ENCODE measurements at regions not wholly inside any gene's neighbourhood (a gene's known extent, or its start where the extent isn't known, plus 50 kb on each side); places are given as distances from the start of the nearest gene placed in this dataset.

- DNase-seq (ENCODE audit: low spot score), result no peak
- no peak overlapping the region for H3K4me2 ChIP-seq (ENCODE audit: low read depth, low read length)
- under 1% methylated on average over 3 of the region's 3 CpGs for WGBS (ENCODE audit: low lambda C conversion rate)
These were observed 112.7 kb downstream of the GJA1 start for GRCh38 chr6:121548131-121548530.

More at GRCh38 chr6:121548131-121548530, 112.7 kb downstream of the GJA1 start:
- in situ Hi-C loops (cut with HindIII; ENCODE audit: extremely low pct_ligation_motif_present, low pct_unique_long_range_greater_than_20kb) (no loop called here), intact Hi-C loops (cut with micrococcal nuclease; ENCODE audit: unreplicated experiment) (loop anchor here (2.0 kb wide), 1 partner anchor 73 kb away; no protein-coding TSS in a partner anchor)
- Histone ChIP-seq H3K9ac (ENCODE audit: insufficient read depth, low read depth, low read length) (no peak overlapping the region), H3K4me3 (replicated peaks in 1 of 3; ENCODE audit: insufficient read depth in 1 of 3, low read depth in 2 of 3, low read length in 3 of 3) (no peak overlapping the region), H3K9me3 (ENCODE audit: low read length) (no peaks in the 10 kb centered on the region), H3K79me2 (ENCODE audit: insufficient read depth, low read length) (no peaks in the 10 kb centered on the region), H3K27ac (ENCODE audit: extremely low read length, insufficient read depth, low read length) (no peak overlapping the region), H3K27me3 (ENCODE audit: control insufficient read depth in 1 of 2, insufficient read depth in 2 of 2, low read length in 2 of 2) (no peaks in the 10 kb centered on the region; a peak in 1 of 5 replicates), H2AFZ (ENCODE audit: low read length) (no peak overlapping the region), H4K20me1 (ENCODE audit: insufficient read depth, low read length) (no peaks in the 10 kb centered on the region), H3K4me1 (ENCODE audit: insufficient read depth, low read length) (no peaks in the 10 kb centered on the region), H3K36me3 (replicated peaks in 1 of 2; ENCODE audit: control insufficient read depth in 1 of 2, insufficient read depth in 2 of 2, low read length in 2 of 2) (no peaks in the 10 kb centered on the region)
- ChIA-PET CTCF (ENCODE audit: low intra/inter-chr PET ratio, low total read pairs) (no interaction called here), POLR2A (no interaction called here)
- no TSS peak for BruUV-seq (replicated peaks)
- FAIRE-seq (no peak), ATAC-seq (no peak)
- TF ChIP-seq SYNCRIP (IDR thresholded peaks at IDR 0.05; ENCODE audit: insufficient read depth, low read depth, low read length), result no peak
- TF ChIP-seq ZNF3 (CRISPR knock-in tag; IDR thresholded peaks at IDR 0.05), result no peak
- no peak for TF ChIP-seq TBP (CRISPR knock-in tag; IDR thresholded peaks at IDR 0.05)
- no peak for TF ChIP-seq ATF7-NPFF (CRISPR knock-in tag; IDR thresholded peaks at IDR 0.05; ENCODE audit: low read depth)
- TF ChIP-seq YEATS4 (CRISPR knock-in tag; IDR thresholded peaks at IDR 0.05; ENCODE audit: borderline replicate concordance), result no peak
- TF ChIP-seq ZNF816 (CRISPR knock-in tag; IDR thresholded peaks at IDR 0.05; ENCODE audit: borderline replicate concordance), result no peak
- no peak for TF ChIP-seq EED (CRISPR knock-in tag; IDR thresholded peaks at IDR 0.05)
- TF ChIP-seq BRCA1 (CRISPR knock-in tag; IDR thresholded peaks at IDR 0.05), result no peak
- TF ChIP-seq, protein P1, sequence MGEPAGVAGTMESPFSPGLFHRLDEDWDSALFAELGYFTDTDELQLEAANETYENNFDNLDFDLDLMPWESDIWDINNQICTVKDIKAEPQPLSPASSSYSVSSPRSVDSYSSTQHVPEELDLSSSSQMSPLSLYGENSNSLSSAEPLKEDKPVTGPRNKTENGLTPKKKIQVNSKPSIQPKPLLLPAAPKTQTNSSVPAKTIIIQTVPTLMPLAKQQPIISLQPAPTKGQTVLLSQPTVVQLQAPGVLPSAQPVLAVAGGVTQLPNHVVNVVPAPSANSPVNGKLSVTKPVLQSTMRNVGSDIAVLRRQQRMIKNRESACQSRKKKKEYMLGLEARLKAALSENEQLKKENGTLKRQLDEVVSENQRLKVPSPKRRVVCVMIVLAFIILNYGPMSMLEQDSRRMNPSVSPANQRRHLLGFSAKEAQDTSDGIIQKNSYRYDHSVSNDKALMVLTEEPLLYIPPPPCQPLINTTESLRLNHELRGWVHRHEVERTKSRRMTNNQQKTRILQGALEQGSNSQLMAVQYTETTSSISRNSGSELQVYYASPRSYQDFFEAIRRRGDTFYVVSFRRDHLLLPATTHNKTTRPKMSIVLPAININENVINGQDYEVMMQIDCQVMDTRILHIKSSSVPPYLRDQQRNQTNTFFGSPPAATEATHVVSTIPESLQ (CRISPR knock-in tag; conservative IDR thresholded peaks at IDR 0.05), result no peak
- TF ChIP-seq, protein P2, sequence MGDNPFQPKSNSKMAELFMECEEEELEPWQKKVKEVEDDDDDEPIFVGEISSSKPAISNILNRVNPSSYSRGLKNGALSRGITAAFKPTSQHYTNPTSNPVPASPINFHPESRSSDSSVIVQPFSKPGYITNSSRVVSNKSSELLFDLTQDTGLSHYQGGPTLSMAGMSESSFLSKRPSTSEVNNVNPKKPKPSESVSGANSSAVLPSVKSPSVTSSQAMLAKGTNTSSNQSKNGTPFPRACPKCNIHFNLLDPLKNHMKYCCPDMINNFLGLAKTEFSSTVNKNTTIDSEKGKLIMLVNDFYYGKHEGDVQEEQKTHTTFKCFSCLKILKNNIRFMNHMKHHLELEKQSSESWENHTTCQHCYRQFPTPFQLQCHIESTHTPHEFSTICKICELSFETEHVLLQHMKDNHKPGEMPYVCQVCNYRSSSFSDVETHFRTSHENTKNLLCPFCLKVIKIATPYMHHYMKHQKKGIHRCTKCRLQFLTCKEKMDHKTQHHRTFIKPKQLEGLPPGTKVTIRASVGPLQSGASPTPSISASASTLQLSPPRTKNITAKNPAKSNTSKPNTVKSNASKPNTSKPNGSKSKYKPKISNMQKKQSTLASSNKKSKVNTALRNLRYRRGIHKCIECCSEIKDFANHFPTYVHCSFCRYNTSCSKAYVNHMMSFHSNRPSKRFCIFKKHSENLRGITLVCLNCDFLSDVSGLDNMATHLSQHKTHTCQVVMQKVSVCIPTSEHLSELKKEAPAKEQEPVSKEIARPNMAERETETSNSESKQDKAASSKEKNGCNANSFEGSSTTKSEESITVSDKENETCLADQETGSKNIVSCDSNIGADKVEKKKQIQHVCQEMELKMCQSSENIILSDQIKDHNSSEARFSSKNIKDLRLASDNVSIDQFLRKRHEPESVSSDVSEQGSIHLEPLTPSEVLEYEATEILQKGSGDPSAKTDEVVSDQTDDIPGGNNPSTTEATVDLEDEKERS (CRISPR knock-in tag; IDR thresholded peaks at IDR 0.05), result no peak
- no peak for TF ChIP-seq SMARCC2 (IDR thresholded peaks at IDR 0.05)
- TF ChIP-seq ZNF160 (CRISPR knock-in tag; IDR thresholded peaks at IDR 0.05), result no peak
- no peak for TF ChIP-seq ZNF616 (CRISPR knock-in tag; IDR thresholded peaks at IDR 0.05; ENCODE audit: low read depth)
- TF ChIP-seq PAWR (CRISPR knock-in tag; IDR thresholded peaks at IDR 0.05; ENCODE audit: borderline replicate concordance), result no peak
- no peak for TF ChIP-seq ZNF33B (CRISPR knock-in tag; IDR thresholded peaks at IDR 0.05)
